PFSK-1 (cell line): ENCODE measurements at regions not wholly inside any gene's neighbourhood (a gene's known extent, or its start where the extent isn't known, plus 50 kb on each side); places are given as distances from the start of the nearest gene placed in this dataset.

Experiments
- FOXP2 ChIP-seq: optimal IDR thresholded peaks from 2 replicates; pipeline ENCODE3; 2011; ENCODE audit warnings: borderline replicate concordance, control low read depth, inconsistent platforms; ENCODE audit not compliant: insufficient read depth; ENCODE audit errors: extremely low read length, extremely low read depth
- POLR2AphosphoS5 ChIP-seq: IDR thresholded peaks from 2 replicates; pipeline ENCODE4 v1.6.1; 2012; ENCODE audit warnings: low read depth, mild to moderate bottlenecking, control low read depth, low read length, moderate library complexity
- REST ChIP-seq, 2 experiments: IDR thresholded peaks; 2 replicates each; pipeline versions ENCODE4 v1.6.1 to v1.8.0; 2011 to 2012; ENCODE audit warnings: low read depth in 2 of 2, low read length in 2 of 2, control low read depth in 1 of 2, inconsistent platforms in 1 of 2, mild to moderate bottlenecking in 1 of 2, moderate library complexity in 1 of 2; ENCODE audit not compliant: insufficient read depth in 1 of 2
- SIN3A ChIP-seq: IDR thresholded peaks from 2 replicates; pipeline ENCODE4 v1.6.1; 2012; ENCODE audit warnings: mild to moderate bottlenecking, low read length, moderate library complexity, borderline replicate concordance; ENCODE audit not compliant: insufficient read depth
- TAF1 ChIP-seq: IDR thresholded peaks from 2 replicates; pipeline ENCODE4 v1.6.1; 2012; ENCODE audit warnings: low read length, control low read depth, borderline replicate concordance; ENCODE audit not compliant: insufficient read depth

DNA sequence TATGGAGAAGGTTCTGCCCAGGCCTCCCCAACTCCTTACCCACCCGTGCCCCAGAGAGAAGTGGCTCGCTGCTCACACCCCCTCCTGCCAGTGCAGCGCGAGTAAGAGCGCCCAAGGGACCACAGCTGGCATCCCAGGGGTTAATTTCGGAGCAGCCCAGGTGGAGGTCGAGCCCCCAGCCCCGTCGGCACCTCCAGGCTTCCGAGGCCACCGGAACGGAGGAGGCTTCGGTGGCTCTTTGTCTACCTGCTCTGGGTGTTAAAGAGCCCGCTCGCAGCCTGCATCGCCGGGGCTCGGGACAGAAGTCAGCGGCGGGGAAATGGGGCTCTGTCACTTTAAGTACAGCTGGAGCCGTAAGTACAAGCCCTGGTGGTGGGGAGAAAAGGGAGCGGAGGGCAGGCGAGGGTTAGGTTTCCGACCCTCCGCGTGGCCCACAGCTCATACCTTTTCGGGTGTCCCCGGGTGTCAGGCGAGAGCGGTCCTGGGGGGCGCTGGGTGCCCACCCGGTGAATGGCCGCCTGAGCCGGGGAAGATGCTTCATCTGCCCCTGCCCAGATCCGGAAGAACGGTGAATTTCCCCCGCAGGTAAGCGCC, 89.4 kb upstream of the IPO9 start:
- TF ChIP-seq POLR2AphosphoS5 (no peak), REST (IDR thresholded peaks at IDR 0.05; ENCODE audit: insufficient read depth in 1 of 2, low read depth in 2 of 2, low read length in 2 of 2) (no peak), SIN3A (no peak), FOXP2 (no peak), TAF1 (no peak)

DNA sequence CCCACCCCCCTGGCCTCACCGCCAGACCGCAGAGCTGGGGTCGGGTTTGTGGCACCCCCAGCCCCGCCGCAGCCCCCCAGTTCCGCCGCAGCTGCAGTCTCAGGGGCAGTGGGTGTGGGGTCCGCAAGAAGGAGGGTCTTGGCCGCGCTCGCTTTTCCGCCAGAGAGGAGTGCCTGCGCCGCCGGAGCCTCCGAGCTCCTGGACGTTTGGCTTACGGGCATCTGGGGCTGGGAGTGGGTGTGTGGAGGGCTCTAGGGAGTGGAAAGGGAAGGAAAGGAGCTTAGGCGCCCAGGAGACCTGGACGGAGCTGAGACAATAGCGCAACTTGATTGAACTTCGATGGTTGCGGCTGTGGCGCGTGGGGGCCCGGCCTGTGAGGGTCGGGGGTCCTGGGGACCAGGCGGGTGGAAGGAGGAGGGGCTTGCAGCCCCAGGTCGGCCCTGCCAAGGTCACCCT, 88.8 kb upstream of the IPO9 start:
- TF ChIP-seq REST (IDR thresholded peaks at IDR 0.05; ENCODE audit: insufficient read depth in 1 of 2, low read depth in 2 of 2, low read length in 2 of 2) (no peak), TAF1 (no peak), POLR2AphosphoS5 (no peak), SIN3A (no peak), FOXP2 (no peak)

GRCh38 chr1:201740670-201741111, 88.3 kb upstream of the IPO9 start:
- TF ChIP-seq FOXP2, result no peak
- TF ChIP-seq POLR2AphosphoS5, result no peak
- TF ChIP-seq REST (IDR thresholded peaks at IDR 0.05; ENCODE audit: insufficient read depth in 1 of 2, low read depth in 2 of 2, low read length in 2 of 2), result no peak
- no peak for TF ChIP-seq TAF1
- TF ChIP-seq SIN3A, result no peak

DNA sequence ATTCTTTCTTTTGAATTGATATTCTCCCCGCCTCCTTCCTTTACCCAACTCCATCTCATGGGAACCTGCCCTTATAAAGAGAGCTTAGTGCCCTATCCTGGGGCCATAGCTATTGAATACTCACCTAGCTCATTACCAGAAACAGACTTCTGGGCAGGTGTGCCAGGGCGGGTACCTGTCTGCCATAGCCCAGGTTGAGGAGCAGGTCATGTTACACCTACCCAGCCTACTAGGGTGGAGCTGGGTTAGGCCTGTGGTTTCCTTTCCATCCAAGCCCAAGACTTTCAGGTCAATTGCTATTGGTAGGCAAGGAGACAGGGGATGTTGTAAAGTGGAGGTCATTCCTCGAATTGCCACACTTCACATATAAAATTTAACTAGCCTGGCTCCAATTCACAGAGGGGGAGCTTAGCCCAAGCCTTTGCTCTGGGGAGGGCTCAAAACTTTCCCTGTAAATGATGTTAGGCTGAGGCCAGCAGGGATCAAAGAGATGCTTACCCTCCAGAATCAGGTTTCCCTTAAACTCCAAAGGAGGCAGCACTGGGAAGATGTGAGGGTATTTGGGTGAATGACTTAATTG, 87.1 kb upstream of the IPO9 start:
- no peak for TF ChIP-seq POLR2AphosphoS5
- TF ChIP-seq REST (IDR thresholded peaks at IDR 0.05; ENCODE audit: insufficient read depth in 1 of 2, low read depth in 2 of 2, low read length in 2 of 2), result no peak
- TF ChIP-seq TAF1, result no peak
- TF ChIP-seq SIN3A, result no peak

DNA sequence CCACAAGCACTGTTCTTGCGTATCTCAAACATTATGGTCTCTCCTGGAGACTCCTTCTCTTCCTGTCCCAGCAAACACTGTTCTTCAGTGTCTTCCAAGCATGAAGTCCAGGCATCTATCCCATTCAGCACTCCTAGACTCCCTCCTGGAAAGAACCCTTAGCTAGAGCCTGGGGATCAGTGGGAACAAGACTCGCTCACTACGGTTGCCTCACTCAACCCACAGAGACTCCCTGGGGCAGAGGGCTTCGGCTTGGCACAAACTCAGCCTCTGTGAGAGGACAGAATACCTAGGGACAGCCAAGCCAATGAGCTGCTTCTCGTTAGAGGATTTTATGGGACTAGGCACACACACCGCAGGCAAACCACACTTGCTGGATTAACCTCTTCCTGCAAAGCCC, 86.5 kb upstream of the IPO9 start:
- no peak for TF ChIP-seq SIN3A
- no peak for TF ChIP-seq POLR2AphosphoS5
- no peak for TF ChIP-seq FOXP2
